Neural cell (in vitro differentiated cells): ENCODE measurements at regions not wholly inside any gene's neighbourhood (a gene's known extent, or its start where the extent isn't known, plus 50 kb on each side); places are given as distances from the start of the nearest gene placed in this dataset.

Experiments
- H2AFZ ChIP-seq: fragments of 200-600, 300-800 bp; sonication (generic), shearing (Covaris generic); 2 replicates; pipeline ENCODE4 v1.6.0; 2014; ENCODE audit warnings: low read depth, mild to moderate bottlenecking, antibody characterized with exemption, low read length, moderate library complexity
- H3F3A ChIP-seq: fragments of 200-600 bp; shearing (Covaris generic); 2 replicates; pipeline ENCODE4 v1.6.1; 2016; ENCODE audit warnings: mild to moderate bottlenecking, moderate library complexity, mixed read lengths, antibody characterized with exemption, low read length; ENCODE audit not compliant: insufficient read depth, poor library complexity, severe bottlenecking
- H3K27ac ChIP-seq: fragments of 200-600, 300-800 bp; sonication (generic), shearing (Covaris generic); 2 replicates; pipeline ENCODE4 v1.5.1; 2014; ENCODE audit warnings: mild to moderate bottlenecking, low read length, moderate library complexity
- H3K27me3 ChIP-seq: fragments of 300-800, 200-600 bp; sonication (generic), shearing (Covaris generic); 2 replicates; pipeline ENCODE4 v1.6.0; 2014; ENCODE audit warnings: mild to moderate bottlenecking, low read depth, low read length, moderate library complexity; ENCODE audit not compliant: insufficient read depth
- H3K36me3 ChIP-seq: fragments of 300-800, 200-600 bp; sonication (generic), shearing (Covaris generic); 2 replicates; pipeline ENCODE4 v1.5.1; 2014; ENCODE audit warnings: mild to moderate bottlenecking, antibody characterized with exemption, low read length, moderate library complexity; ENCODE audit not compliant: insufficient read depth
- H3K4me2 ChIP-seq: fragments of 300-800, 200-600 bp; sonication (generic), shearing (Covaris generic); 2 replicates; pipeline ENCODE4 v1.6.0; 2014; ENCODE audit warnings: mild to moderate bottlenecking, low read length
- H3K4me3 ChIP-seq: fragments of 300-800, 200-600 bp; sonication (generic), shearing (Covaris generic); 2 replicates; pipeline ENCODE4 v1.5.1; 2014; ENCODE audit warnings: mild to moderate bottlenecking, low read length, moderate library complexity
- H3K79me2 ChIP-seq: fragments of 200-600 bp; shearing (Covaris generic); replicated peaks from 2 replicates; pipeline ENCODE4 v1.6.0; 2014; ENCODE audit warnings: mild to moderate bottlenecking, low read length, moderate library complexity; ENCODE audit not compliant: insufficient read depth
- H3K9ac ChIP-seq: fragments of 300-800, 200-600 bp; sonication (generic), shearing (Covaris generic); 2 replicates; pipeline ENCODE4 v1.6.1; 2016; ENCODE audit warnings: mild to moderate bottlenecking, low read length, mixed read lengths
- H3K9me2 ChIP-seq: fragments of 200-600 bp; shearing (Covaris generic); 2 replicates; pipeline ENCODE4 v1.6.1; 2016; ENCODE audit warnings: mild to moderate bottlenecking, low read length, mixed read lengths; ENCODE audit not compliant: insufficient read depth
- H3K9me3 ChIP-seq: fragments of 200-600, 300-800 bp; sonication (generic), shearing (Covaris generic); 2 replicates; pipeline ENCODE4 v1.6.1; 2016; ENCODE audit warnings: mild to moderate bottlenecking, mixed run types, low read length, moderate library complexity, mixed read lengths
- H4K20me1 ChIP-seq: fragments of 200-600 bp; shearing (Covaris generic); 2 replicates; pipeline ENCODE4 v1.6.1; 2016; ENCODE audit warnings: mild to moderate bottlenecking, mixed run types; ENCODE audit not compliant: insufficient read depth
- CTCF ChIP-seq: fragments of 450-650 bp; IDR thresholded peaks from 2 replicates; pipeline ENCODE4 v1.5.1; 2014; ENCODE audit warnings: antibody characterized with exemption, mild to moderate bottlenecking, moderate library complexity; ENCODE audit not compliant: poor library complexity, severe bottlenecking
- EP300 ChIP-seq: fragments of 450-650 bp; conservative IDR thresholded peaks from 2 replicates; pipeline ENCODE4 v1.6.1; 2014; ENCODE audit warnings: antibody characterized with exemption, mild to moderate bottlenecking, moderate library complexity; ENCODE audit not compliant: poor library complexity, severe bottlenecking
- EZH2 ChIP-seq: fragments of 200-600, 300-800 bp; shearing (Covaris generic), sonication (generic); IDR thresholded peaks from 2 replicates; pipeline ENCODE4 v1.6.1; 2014; ENCODE audit warnings: antibody characterized with exemption, low read length, borderline replicate concordance, mild to moderate bottlenecking; ENCODE audit not compliant: insufficient read depth, poor library complexity, severe bottlenecking
- MXI1 ChIP-seq: fragments of 450-650 bp; conservative IDR thresholded peaks from 2 replicates; pipeline ENCODE4 v1.6.1; 2014; ENCODE audit warnings: antibody characterized with exemption, mild to moderate bottlenecking; ENCODE audit not compliant: poor library complexity, severe bottlenecking
- POLR2AphosphoS5 ChIP-seq: IDR thresholded peaks from 2 replicates; pipeline ENCODE4 v1.6.1; 2012
- RAD21 ChIP-seq: fragments of 450-650 bp; conservative IDR thresholded peaks from 2 replicates; pipeline ENCODE4 v1.6.1; 2014; ENCODE audit warnings: antibody characterized with exemption, mild to moderate bottlenecking, moderate library complexity
- REST ChIP-seq: IDR thresholded peaks from 2 replicates; pipeline ENCODE4 v1.6.1; 2012; ENCODE audit warnings: borderline replicate concordance
- SMC3 ChIP-seq: fragments of 450-650 bp; conservative IDR thresholded peaks from 2 replicates; pipeline ENCODE4 v1.6.1; 2014; ENCODE audit warnings: antibody characterized with exemption, mild to moderate bottlenecking, moderate library complexity; ENCODE audit not compliant: poor library complexity
- TAF1 ChIP-seq: IDR thresholded peaks from 2 replicates; pipeline ENCODE4 v1.6.1; 2012; ENCODE audit warnings: low read depth

DNA sequence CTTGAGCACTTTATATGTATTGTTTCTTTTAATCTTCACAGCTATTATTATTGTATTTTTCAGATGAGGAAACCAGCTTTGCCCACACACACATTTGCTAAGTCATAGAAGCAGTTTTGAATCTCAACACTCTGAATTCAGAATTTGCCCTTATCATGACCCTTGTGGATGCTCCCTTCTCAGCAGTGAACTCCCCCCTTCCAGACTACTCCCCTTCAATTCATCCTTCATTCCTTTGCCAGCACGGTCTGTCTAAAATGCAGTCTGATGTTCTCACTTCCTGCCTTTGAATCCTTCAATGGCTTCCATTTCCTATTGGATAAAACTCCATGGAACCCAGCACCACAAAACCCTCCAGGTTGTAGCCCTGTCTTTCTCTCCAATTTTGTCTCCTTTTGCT, 52.5 kb upstream of the TSC22D2 start:
- no peaks in the 10 kb centered on the region for H3K36me3 ChIP-seq
- H3K27me3 ChIP-seq, result no peaks in the 10 kb centered on the region
- no peaks in the 10 kb centered on the region for H3F3A ChIP-seq
- H3K9me3 ChIP-seq, result no peaks in the 10 kb centered on the region
- TF ChIP-seq REST, result no peak
- no peak for TF ChIP-seq SMC3
- H3K9me2 ChIP-seq, result no peaks in the 10 kb centered on the region
- no peak overlapping the region for H3K4me3 ChIP-seq
- H3K27ac ChIP-seq, result no peak overlapping the region
- H3K9ac ChIP-seq, result no peak overlapping the region
- no peak overlapping the region for H3K4me2 ChIP-seq
- no peaks in the 10 kb centered on the region for H4K20me1 ChIP-seq
- H3K79me2 ChIP-seq, result no peaks in the 10 kb centered on the region
- H2AFZ ChIP-seq, result no peak overlapping the region

DNA sequence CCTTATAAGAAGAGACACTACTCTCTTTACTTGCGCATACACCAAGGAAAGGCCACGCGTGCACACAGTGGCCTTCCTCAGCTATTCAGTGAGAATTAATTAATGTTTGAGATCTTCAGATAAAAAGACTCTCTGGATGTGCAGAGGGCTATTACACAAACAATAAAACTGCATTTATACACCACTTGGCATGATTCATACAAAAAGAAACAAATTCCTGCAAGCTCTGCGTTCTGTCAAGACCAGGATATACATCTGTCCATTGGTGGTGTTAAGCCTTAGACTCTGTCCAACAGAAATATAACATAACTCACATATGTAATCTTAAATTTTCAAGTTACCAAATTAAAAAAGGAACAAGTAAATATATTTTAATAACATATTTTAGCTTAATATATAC, 55.2 kb upstream of the TSC22D2 start:
- TF ChIP-seq RAD21 (no peak), CTCF (no peak), POLR2AphosphoS5 (no peak), TAF1 (no peak), REST (no peak), EP300 (no peak), SMC3 (no peak), EZH2 (no peak), MXI1 (no peak)
- no peak overlapping the region for H3K27ac ChIP-seq
- H2AFZ ChIP-seq, result no peak overlapping the region
- no peaks in the 10 kb centered on the region for H3K9me3 ChIP-seq
- H3F3A ChIP-seq, result no peaks in the 10 kb centered on the region
- H3K79me2 ChIP-seq, result no peaks in the 10 kb centered on the region
- H3K4me2 ChIP-seq, result no peak overlapping the region
- no peaks in the 10 kb centered on the region for H3K36me3 ChIP-seq
- no peaks in the 10 kb centered on the region for H3K27me3 ChIP-seq
- no peak overlapping the region for H3K4me3 ChIP-seq
- no peak overlapping the region for H3K9ac ChIP-seq
- no peaks in the 10 kb centered on the region for H4K20me1 ChIP-seq
- H3K9me2 ChIP-seq, result no peaks in the 10 kb centered on the region
